ENCODE measurements at regions not wholly inside any gene's neighbourhood (a gene's known extent, or its start where the extent isn't known, plus 50 kb on each side); places are given as distances from the start of the nearest gene placed in this dataset.

GRCh38 chr20:11766961-11767360 is 150.7 kb upstream of the BTBD3 start:
- TF ChIP-seq GATA3 (IDR thresholded peaks at IDR 0.05; ENCODE audit: low read depth, low read length): no peak
- TF ChIP-seq GATA2 (IDR thresholded peaks at IDR 0.05; ENCODE audit: low read depth, low read length): no peak

- TF ChIP-seq GATA2 (IDR thresholded peaks at IDR 0.05; ENCODE audit: low read depth, low read length) (no peak), GATA3 (IDR thresholded peaks at IDR 0.05; ENCODE audit: low read depth, low read length) (no peak)
Measured at GRCh38 chr20:11769825-11770224, 147.9 kb upstream of the BTBD3 start.

- no peak for TF ChIP-seq GATA3 (IDR thresholded peaks at IDR 0.05; ENCODE audit: low read depth, low read length)
- no peak for TF ChIP-seq GATA2 (IDR thresholded peaks at IDR 0.05; ENCODE audit: low read depth, low read length)
Measured at GRCh38 chr20:11772226-11772730, 145.4 kb upstream of the BTBD3 start.

- no peak for TF ChIP-seq GATA3 (IDR thresholded peaks at IDR 0.05; ENCODE audit: low read depth, low read length)
- no peak for TF ChIP-seq GATA2 (IDR thresholded peaks at IDR 0.05; ENCODE audit: low read depth, low read length)
Measured at GRCh38 chr20:11776687-11777086, 141.0 kb upstream of the BTBD3 start.

GRCh38 chr20:11777387-11778205 is 140.1 kb upstream of the BTBD3 start:
- TF ChIP-seq GATA2 (IDR thresholded peaks at IDR 0.05; ENCODE audit: low read depth, low read length): no peak
- TF ChIP-seq GATA3 (IDR thresholded peaks at IDR 0.05; ENCODE audit: low read depth, low read length): no peak

GRCh38 chr20:11778206-11778570 is 139.5 kb upstream of the BTBD3 start:
- no peak for TF ChIP-seq GATA3 (IDR thresholded peaks at IDR 0.05; ENCODE audit: low read depth, low read length)
- no peak for TF ChIP-seq GATA2 (IDR thresholded peaks at IDR 0.05; ENCODE audit: low read depth, low read length)

- TF ChIP-seq GATA2 (IDR thresholded peaks at IDR 0.05; ENCODE audit: low read depth, low read length) (no peak), GATA3 (IDR thresholded peaks at IDR 0.05; ENCODE audit: low read depth, low read length) (no peak)
Measured at GRCh38 chr20:11780765-11781369, 136.8 kb upstream of the BTBD3 start.

- no peak for TF ChIP-seq GATA2 (IDR thresholded peaks at IDR 0.05; ENCODE audit: low read depth, low read length)
- no peak for TF ChIP-seq GATA3 (IDR thresholded peaks at IDR 0.05; ENCODE audit: low read depth, low read length)
Measured at GRCh38 chr20:11783102-11783850, 134.4 kb upstream of the BTBD3 start.

GRCh38 chr20:11785885-11786507 is 131.7 kb upstream of the BTBD3 start:
- TF ChIP-seq GATA2 (IDR thresholded peaks at IDR 0.05; ENCODE audit: low read depth, low read length): no peak
- no peak for TF ChIP-seq GATA3 (IDR thresholded peaks at IDR 0.05; ENCODE audit: low read depth, low read length)

- TF ChIP-seq GATA2 (IDR thresholded peaks at IDR 0.05; ENCODE audit: low read depth, low read length): no peak
- no peak for TF ChIP-seq GATA3 (IDR thresholded peaks at IDR 0.05; ENCODE audit: low read depth, low read length)
Measured at GRCh38 chr20:11790046-11790445, 127.6 kb upstream of the BTBD3 start.

GRCh38 chr20:11791316-11791715 is 126.4 kb upstream of the BTBD3 start:
- no peak for TF ChIP-seq GATA2 (IDR thresholded peaks at IDR 0.05; ENCODE audit: low read depth, low read length)
- no peak for TF ChIP-seq GATA3 (IDR thresholded peaks at IDR 0.05; ENCODE audit: low read depth, low read length)

GRCh38 chr20:11791835-11792567 is 125.7 kb upstream of the BTBD3 start:
- no peak for TF ChIP-seq GATA3 (IDR thresholded peaks at IDR 0.05; ENCODE audit: low read depth, low read length)
- no peak for TF ChIP-seq GATA2 (IDR thresholded peaks at IDR 0.05; ENCODE audit: low read depth, low read length)

GRCh38 chr20:11792568-11792953 is 125.1 kb upstream of the BTBD3 start:
- TF ChIP-seq GATA3 (IDR thresholded peaks at IDR 0.05; ENCODE audit: low read depth, low read length) (no peak), GATA2 (IDR thresholded peaks at IDR 0.05; ENCODE audit: low read depth, low read length) (no peak)

Data from SH-SY5Y (cell line).